Skeletal muscle tissue (tissue), 3 donors: ENCODE measurements at regions not wholly inside any gene's neighbourhood (a gene's known extent, or its start where the extent isn't known, plus 50 kb on each side); places are given as distances from the start of the nearest gene placed in this dataset.

Experiments
- H3K27ac ChIP-seq: one replicate; pipeline ENCODE4 v1.7.0; 2013; ENCODE audit warnings: mild to moderate bottlenecking, low read depth, low read length, inconsistent platforms
- H3K27me3 ChIP-seq, 3 donors: one replicate each; pipeline ENCODE4 v1.7.0; 2013; ENCODE audit warnings: low read length in 3 of 3; ENCODE audit not compliant: control insufficient read depth in 3 of 3, insufficient read depth in 3 of 3
- H3K36me3 ChIP-seq, 3 donors: one replicate each; pipeline ENCODE4 v1.7.0; 2013; ENCODE audit warnings: low read length in 3 of 3; ENCODE audit not compliant: control insufficient read depth in 3 of 3, insufficient read depth in 3 of 3
- H3K4me1 ChIP-seq, 3 donors: one replicate each; pipeline ENCODE4 v1.7.0; 2013; ENCODE audit warnings: low read length in 3 of 3, mild to moderate bottlenecking in 3 of 3; ENCODE audit not compliant: control insufficient read depth in 3 of 3, insufficient read depth in 3 of 3
- H3K4me3 ChIP-seq, 3 donors: one replicate each; pipeline ENCODE4 v1.7.0; 2013; ENCODE audit warnings: low read length in 3 of 3
- H3K9ac ChIP-seq, 3 donors: one replicate each; pipeline ENCODE4 v1.7.0; 2013; ENCODE audit warnings: low read length in 3 of 3, mild to moderate bottlenecking in 3 of 3, moderate library complexity in 2 of 3, low read depth in 1 of 3
- H3K9me3 ChIP-seq, 3 donors: one replicate each; pipeline ENCODE4 v1.7.0; 2013; ENCODE audit warnings: low read length in 3 of 3; ENCODE audit not compliant: control insufficient read depth in 3 of 3
- donor health status: Osteomylitis.

DNA sequence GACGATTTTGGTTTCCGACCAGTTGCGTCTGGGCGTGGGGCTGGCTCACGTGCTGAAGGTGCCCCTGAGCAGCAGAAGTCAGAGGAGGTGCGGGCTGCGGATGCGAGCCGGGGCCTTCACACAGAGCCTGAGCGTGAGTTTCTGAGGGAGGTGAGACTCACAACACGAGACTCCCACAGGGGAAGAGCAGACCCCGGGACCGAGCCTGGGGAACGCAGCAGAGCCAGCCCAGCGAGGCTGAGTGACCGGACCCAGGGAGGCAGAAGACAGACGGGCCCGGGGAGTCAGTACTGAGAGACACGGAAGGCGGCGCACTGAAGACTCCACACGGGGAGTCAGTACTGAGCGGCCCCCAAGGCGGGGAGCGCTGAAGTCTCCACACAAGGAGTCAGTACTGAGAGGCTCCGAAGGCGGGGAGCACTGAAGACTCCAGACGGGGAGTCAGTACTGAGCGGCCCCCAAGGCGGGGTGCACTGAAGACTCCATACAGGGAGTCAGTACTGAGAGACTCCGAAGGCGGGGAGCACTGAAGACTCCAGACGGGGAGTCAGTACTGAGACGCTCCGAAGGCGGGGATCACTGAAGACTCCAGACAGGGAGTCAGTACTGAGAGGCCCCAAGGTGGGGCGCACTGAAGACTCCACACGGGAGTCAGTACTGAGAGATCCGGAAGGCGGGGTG lies 77.8 kb downstream of the DLL1 start:
- H3K36me3 ChIP-seq: no peaks in the 10 kb centered on the region

GRCh38 chr6:170212051-170212756 lies 78.7 kb downstream of the DLL1 start:
- Histone ChIP-seq H3K9me3 (no peaks in the 10 kb centered on the region), H3K27me3 (peaks cover 13 to 31% (median 30%) of the 10 kb centered on the region in 3 donors), H3K4me3 (no peak overlapping the region), H3K4me1 (no peaks in the 10 kb centered on the region), H3K27ac (no peak overlapping the region), H3K36me3 (no peaks in the 10 kb centered on the region), H3K9ac (no peak overlapping the region)

More for the DNA sequence above, 77.8 kb downstream of the DLL1 start:
- H3K4me1 ChIP-seq: no peaks in the 10 kb centered on the region
- H3K27ac ChIP-seq: no peak overlapping the region
- H3K27me3 ChIP-seq: peaks cover 13 to 31% (median 30%) of the 10 kb centered on the region in 3 donors
- H3K9ac ChIP-seq: no peak overlapping the region
- H3K9me3 ChIP-seq: no peaks in the 10 kb centered on the region
- no peak overlapping the region for H3K4me3 ChIP-seq

- no peaks in the 10 kb centered on the region for H3K9me3 ChIP-seq
- H3K36me3 ChIP-seq: no peaks in the 10 kb centered on the region
- no peak overlapping the region for H3K9ac ChIP-seq
- no peak overlapping the region for H3K27ac ChIP-seq
- H3K27me3 ChIP-seq: peaks cover 13 to 31% (median 30%) of the 10 kb centered on the region in 3 donors
- no peaks in the 10 kb centered on the region for H3K4me1 ChIP-seq
- H3K4me3 ChIP-seq: no peak overlapping the region
Measured at GRCh38 chr6:170211404-170212025, 79.4 kb downstream of the DLL1 start.

- peaks cover 13 to 31% (median 30%) of the 10 kb centered on the region in 3 donors for H3K27me3 ChIP-seq
- H3K36me3 ChIP-seq: no peaks in the 10 kb centered on the region
- H3K27ac ChIP-seq: no peak overlapping the region
- no peak overlapping the region for H3K9ac ChIP-seq
- H3K4me3 ChIP-seq: no peak overlapping the region
- H3K4me1 ChIP-seq: no peaks in the 10 kb centered on the region
- no peaks in the 10 kb centered on the region for H3K9me3 ChIP-seq
Measured at GRCh38 chr6:170210651-170211403, 80.1 kb downstream of the DLL1 start.

GRCh38 chr6:170210026-170210390 lies 80.9 kb downstream of the DLL1 start:
- Histone ChIP-seq H3K9ac (no peak overlapping the region), H3K4me1 (no peaks in the 10 kb centered on the region), H3K36me3 (no peaks in the 10 kb centered on the region), H3K4me3 (no peak overlapping the region), H3K27ac (no peak overlapping the region), H3K27me3 (peaks cover 13 to 31% (median 30%) of the 10 kb centered on the region in 3 donors), H3K9me3 (no peaks in the 10 kb centered on the region)

GRCh38 chr6:170209354-170210025 lies 81.4 kb downstream of the DLL1 start:
- Histone ChIP-seq H3K36me3 (no peaks in the 10 kb centered on the region), H3K4me3 (no peak overlapping the region), H3K4me1 (no peaks in the 10 kb centered on the region), H3K9me3 (no peaks in the 10 kb centered on the region), H3K9ac (no peak overlapping the region), H3K27ac (no peak overlapping the region), H3K27me3 (peaks cover 13 to 31% (median 30%) of the 10 kb centered on the region in 3 donors)

- no peaks in the 10 kb centered on the region for H3K9me3 ChIP-seq
- H3K4me3 ChIP-seq: no peak overlapping the region
- H3K36me3 ChIP-seq: no peaks in the 10 kb centered on the region
- no peak overlapping the region for H3K27ac ChIP-seq
- H3K4me1 ChIP-seq: no peaks in the 10 kb centered on the region
- H3K9ac ChIP-seq: no peak overlapping the region
- peaks cover 13 to 31% (median 30%) of the 10 kb centered on the region in 3 donors for H3K27me3 ChIP-seq
Measured at GRCh38 chr6:170208651-170209353, 82.1 kb downstream of the DLL1 start.

DNA sequence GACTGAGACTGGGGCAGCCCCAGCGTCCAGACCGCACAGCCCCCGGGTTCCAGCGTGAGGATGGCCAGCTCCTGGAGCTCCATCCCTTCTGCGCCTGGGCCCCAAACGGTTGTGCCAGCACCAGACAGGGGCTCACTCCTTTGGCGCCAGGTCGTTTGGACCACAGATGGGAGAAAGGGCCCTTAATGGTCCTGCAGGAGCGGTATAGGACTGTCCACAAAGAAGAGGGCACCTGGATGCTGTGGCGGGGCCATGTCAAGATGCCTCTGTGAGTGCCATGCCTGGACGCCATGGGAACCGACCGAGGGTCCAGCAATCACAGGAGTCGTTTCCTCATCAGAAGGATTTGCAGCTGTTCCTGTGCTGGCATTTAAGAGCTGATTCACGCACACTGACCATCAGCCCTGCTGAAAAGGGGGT lies 82.7 kb downstream of the DLL1 start:
- Histone ChIP-seq H3K9me3 (no peaks in the 10 kb centered on the region), H3K27me3 (peaks cover 13 to 31% (median 30%) of the 10 kb centered on the region in 3 donors), H3K9ac (no peak overlapping the region), H3K27ac (no peak overlapping the region), H3K36me3 (no peaks in the 10 kb centered on the region), H3K4me3 (no peak overlapping the region), H3K4me1 (no peaks in the 10 kb centered on the region)

DNA sequence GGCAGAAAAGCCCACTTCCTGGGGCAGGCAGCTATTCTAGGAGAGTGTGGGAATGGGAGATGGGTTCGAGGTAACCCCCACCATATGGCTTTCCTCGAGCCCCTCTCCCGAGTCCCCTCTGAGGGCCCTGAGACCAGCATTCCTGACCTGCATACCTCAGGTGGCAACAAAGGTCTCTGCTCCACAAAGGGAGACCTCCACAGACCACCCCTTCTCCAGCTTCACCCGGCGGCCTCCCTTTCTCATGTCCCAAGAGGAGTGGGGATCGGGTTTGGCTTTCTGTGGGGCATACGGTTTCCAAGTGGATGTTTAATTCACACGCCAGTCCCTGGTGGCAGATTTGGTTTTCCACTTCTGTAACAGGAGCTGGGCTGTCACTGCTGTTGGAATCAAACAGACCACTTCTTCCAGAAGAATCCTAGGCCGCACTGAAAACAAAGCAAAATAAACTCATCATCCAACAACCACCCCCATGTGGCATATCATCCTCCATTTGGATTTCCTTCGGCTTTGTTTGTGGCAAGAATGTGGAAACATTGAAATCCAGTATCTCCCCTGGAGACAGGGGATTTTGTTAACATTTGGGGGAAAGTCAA lies 83.2 kb downstream of the DLL1 start:
- Histone ChIP-seq H3K36me3 (no peaks in the 10 kb centered on the region), H3K9ac (no peak overlapping the region), H3K27me3 (peaks cover 13 to 30% (median 27%) of the 10 kb centered on the region in 3 donors), H3K27ac (no peak overlapping the region), H3K4me3 (no peak overlapping the region), H3K9me3 (no peaks in the 10 kb centered on the region), H3K4me1 (no peaks in the 10 kb centered on the region)
